NCI-H2029 treated with DMSO at 0.1 percent for 48 hours (cell line): ENCODE measurements at regions not wholly inside any gene's neighbourhood (a gene's known extent, or its start where the extent isn't known, plus 50 kb on each side); places are given as distances from the start of the nearest gene placed in this dataset.

Experiments
- DNase-seq: peaks from one replicate; lab custom pipeline; 2025; lab: John Stamatoyannopoulos, UW

- DNase-seq = no peak
These were observed 337.3 kb upstream of the TBC1D5 start for GRCh38 chr3:18079739-18080138.

- no peak for DNase-seq
These were observed 336.6 kb upstream of the TBC1D5 start for GRCh38 chr3:18079062-18079461.

- no peak for DNase-seq
These were observed 334.9 kb upstream of the TBC1D5 start for GRCh38 chr3:18077128-18077840.

- no peak for DNase-seq
These were observed 333.9 kb upstream of the TBC1D5 start for GRCh38 chr3:18076301-18076700.

GRCh38 chr3:18075799-18076198 is 333.4 kb upstream of the TBC1D5 start:
- DNase-seq = no peak

GRCh38 chr3:18071833-18072232 is 329.4 kb upstream of the TBC1D5 start:
- DNase-seq = no peak

GRCh38 chr3:18070944-18071343 is 328.5 kb upstream of the TBC1D5 start:
- no peak for DNase-seq

- DNase-seq = no peak
These were observed 327.8 kb upstream of the TBC1D5 start for GRCh38 chr3:18070231-18070630.

- DNase-seq = no peak
These were observed 327.1 kb upstream of the TBC1D5 start for GRCh38 chr3:18069568-18069967.

- DNase-seq = no peak
These were observed 324.6 kb upstream of the TBC1D5 start for GRCh38 chr3:18066899-18067582.

GRCh38 chr3:18064586-18064985 is 322.2 kb upstream of the TBC1D5 start:
- no peak for DNase-seq

- DNase-seq = no peak
These were observed 320.2 kb upstream of the TBC1D5 start for GRCh38 chr3:18062657-18063025.

GRCh38 chr3:18061737-18062656 is 319.6 kb upstream of the TBC1D5 start:
- DNase-seq = no peak

- DNase-seq = no peak
These were observed 316.2 kb upstream of the TBC1D5 start for GRCh38 chr3:18058666-18059065.

- DNase-seq = no peak
These were observed 315.1 kb upstream of the TBC1D5 start for GRCh38 chr3:18057471-18058091.

GRCh38 chr3:18054625-18055024 is 312.2 kb upstream of the TBC1D5 start:
- DNase-seq = no peak

GRCh38 chr3:18051306-18051705 is 308.9 kb upstream of the TBC1D5 start:
- no peak for DNase-seq

GRCh38 chr3:18049096-18049495 is 306.7 kb upstream of the TBC1D5 start:
- DNase-seq = no peak

- DNase-seq = no peak
These were observed 304.6 kb upstream of the TBC1D5 start for GRCh38 chr3:18047052-18047451.

- no peak for DNase-seq
These were observed 303.9 kb upstream of the TBC1D5 start for GRCh38 chr3:18046131-18046915.
